Hematopoietic multipotent progenitor cell (in vitro differentiated cells): ENCODE measurements at regions not wholly inside any gene's neighbourhood (a gene's known extent, or its start where the extent isn't known, plus 50 kb on each side); places are given as distances from the start of the nearest gene placed in this dataset.

Experiments used
- DNase-seq, 3 donors: peaks; one replicate each; pipeline ENCODE4 v3.0.0-alpha.2; 2011 to 2015; ENCODE audit warnings: low read depth in 2 of 3, low spot score in 2 of 3

GRCh38 chr14:87187786-87188185 lies 805.2 kb downstream of the GALC start:
- DNase-seq, result no peak

DNA sequence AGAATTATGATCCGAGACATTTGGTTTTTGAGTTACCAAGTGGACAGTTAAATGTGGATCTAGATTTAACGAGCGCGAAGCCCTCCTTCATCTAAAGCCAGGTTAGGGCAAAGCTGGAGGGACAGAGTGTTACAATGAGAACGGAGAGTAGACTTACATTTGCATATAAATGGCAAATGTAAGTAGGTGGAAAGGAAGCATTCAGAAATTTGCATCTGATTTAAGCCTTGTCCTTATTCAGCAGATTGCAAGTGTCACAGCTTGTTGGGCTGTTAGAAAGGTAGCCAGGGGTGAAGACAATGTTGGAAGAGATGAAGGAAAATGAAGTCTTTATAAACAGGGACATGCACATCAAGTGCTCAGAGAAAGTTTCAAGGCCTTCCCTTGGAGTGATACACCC lies 806.2 kb downstream of the GALC start:
- no peak for DNase-seq

- no peak for DNase-seq
Observed at GRCh38 chr14:87185961-87186560, 806.9 kb downstream of the GALC start.

DNA sequence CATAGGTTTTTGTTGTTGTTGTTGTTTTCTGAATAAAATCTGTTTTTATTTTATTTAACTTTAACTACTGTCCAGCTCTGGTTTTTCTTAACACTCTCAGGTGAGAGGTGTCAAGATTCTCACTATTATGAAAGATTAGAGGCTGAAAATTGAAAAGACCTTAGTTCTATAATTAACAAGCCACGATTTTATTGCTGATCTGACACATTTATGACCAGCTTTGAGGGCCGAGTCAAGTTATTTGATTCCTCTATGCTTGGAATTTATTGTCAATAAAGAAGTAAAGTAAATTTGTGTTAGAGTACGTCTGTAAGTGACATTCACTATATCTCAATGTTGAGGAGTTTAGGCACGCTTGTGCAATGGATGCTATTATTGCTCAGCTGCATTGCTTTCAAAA lies 808.8 kb downstream of the GALC start:
- DNase-seq, result no peak

GRCh38 chr14:87181288-87181687 lies 811.7 kb downstream of the GALC start:
- no peak for DNase-seq

- no peak for DNase-seq
Observed at GRCh38 chr14:87179936-87180335, 813.0 kb downstream of the GALC start.

GRCh38 chr14:87178277-87178676 lies 814.7 kb downstream of the GALC start:
- DNase-seq, result no peak

DNA sequence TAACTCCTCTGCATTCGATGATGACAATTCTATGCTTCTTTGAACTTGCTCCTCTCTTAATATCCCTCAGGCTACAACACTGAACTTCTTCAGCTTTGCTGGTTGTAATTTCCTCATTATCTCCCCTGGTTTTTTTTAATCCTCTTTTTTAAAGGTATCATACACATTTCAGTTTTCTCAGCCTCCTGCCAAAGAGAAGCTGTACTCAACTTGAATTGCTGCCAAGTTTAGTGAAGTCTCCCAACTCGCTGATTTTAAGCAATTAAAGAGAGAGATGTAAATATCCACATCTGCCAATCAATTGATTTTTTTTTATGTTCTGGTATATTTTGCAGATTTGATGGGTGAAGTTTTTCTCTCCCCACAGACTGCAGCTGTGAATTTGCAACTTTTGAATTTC lies 817.8 kb downstream of the GALC start:
- DNase-seq, result no peak

GRCh38 chr14:87171141-87171540 lies 821.8 kb downstream of the GALC start:
- no peak for DNase-seq

GRCh38 chr14:87170179-87170578 lies 822.8 kb downstream of the GALC start:
- DNase-seq, result no peak

DNA sequence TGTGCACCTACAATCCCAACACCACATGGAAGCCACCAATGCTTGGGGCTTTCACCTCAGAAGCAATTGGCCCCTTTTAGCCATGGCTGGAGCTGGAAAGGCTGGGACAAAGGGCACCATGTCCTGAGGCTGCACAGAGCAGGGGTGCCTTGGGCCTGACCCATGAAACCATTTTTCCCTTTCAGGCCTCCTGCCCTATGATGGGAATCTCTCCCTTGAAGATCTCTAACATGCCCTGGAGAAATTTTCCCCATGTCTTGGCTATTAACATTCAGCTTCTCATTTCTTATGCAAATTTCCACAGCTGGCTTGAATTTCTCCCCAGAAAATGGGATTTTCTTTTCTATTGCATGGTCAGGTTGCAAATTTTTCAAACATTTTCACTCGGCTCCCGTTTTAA lies 823.6 kb downstream of the GALC start:
- DNase-seq, result no peak

- no peak for DNase-seq
Observed at GRCh38 chr14:87161502-87161901, 831.5 kb downstream of the GALC start.

DNA sequence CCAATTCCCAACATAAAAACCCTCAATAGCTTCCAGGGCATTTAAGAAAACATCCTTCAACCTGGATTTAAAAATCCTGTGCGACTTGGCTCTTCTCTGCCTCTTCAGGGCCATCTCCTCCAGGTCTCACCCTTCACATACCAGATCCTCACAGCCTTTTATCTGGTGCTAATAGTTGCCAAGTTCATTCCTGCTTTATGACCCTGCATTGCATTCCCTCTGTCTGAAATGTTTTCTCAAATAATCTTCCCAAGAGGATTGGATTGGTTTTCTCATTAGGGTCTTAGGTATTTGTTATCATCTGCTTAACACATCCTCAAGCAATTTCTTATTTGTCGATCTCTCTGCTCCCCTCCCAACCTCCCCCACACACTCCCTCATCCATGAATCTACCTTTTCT lies 832.0 kb downstream of the GALC start:
- no peak for DNase-seq

DNA sequence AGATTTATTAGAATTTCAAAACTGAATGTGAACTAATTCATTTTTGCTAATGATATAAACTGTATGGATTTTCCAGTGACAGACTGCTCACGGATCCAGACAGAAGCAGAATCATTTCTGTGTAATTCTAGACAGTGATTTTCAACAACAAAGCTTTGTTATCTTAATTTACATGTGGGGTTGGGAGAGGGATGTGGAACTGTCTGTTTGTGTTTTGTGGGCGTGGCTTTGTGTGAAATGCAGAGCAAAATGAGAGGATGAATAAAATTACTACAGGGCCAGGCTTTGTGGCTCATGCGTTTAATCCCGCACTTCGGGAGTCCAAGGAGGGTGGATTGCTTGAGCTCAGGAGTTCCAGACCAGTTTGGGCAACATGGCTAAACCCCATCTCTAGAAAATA lies 834.7 kb downstream of the GALC start:
- DNase-seq, result no peak

DNA sequence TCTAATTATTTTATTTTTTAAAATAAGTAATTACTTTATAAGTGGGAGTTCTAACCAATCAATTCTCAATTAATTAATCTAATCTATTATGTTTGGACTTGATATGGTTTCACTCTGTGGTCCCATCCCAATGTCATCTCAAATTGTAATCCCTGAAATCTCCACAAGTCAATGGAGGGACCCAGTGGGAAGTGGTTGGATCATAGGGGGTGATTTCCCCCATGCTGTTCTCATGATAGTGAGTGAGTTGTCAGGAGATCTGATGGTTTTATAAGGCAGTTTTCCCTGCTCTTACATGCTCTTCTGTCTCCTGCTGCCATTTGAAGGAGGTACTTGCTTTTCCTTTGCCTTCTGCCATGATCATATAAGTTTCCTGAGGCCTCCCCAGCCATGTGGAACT lies 836.1 kb downstream of the GALC start:
- no peak for DNase-seq

DNA sequence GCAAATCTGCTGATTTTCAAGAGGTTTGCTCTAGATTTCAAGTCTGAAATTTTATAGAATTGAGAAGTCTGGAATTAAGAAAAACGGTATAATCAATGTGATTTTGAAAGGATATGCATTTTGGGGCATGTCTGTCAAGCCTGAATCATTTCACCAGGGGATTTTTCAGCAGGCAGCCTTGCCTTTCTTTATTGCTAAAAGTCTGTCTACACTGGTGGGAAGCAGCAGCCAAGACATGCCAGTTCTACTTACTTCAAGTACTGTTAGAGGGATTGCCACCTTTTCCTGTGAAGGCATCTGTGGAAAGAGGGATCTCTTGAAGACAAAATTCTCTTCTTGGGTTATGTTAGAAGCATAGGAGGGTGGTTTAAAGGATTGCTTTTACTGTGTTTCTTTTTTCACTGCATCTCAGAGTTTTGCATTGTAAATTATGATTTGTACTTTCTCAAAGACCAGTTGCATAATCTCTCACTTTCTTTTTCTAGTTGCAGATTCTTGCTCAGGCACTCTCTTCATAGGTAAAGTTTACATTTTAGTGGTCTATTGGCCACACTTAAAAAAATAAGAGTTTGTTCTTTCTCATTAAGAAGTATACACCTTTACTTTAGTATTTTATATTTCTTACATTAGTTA lies 837.0 kb downstream of the GALC start:
- no peak for DNase-seq

DNA sequence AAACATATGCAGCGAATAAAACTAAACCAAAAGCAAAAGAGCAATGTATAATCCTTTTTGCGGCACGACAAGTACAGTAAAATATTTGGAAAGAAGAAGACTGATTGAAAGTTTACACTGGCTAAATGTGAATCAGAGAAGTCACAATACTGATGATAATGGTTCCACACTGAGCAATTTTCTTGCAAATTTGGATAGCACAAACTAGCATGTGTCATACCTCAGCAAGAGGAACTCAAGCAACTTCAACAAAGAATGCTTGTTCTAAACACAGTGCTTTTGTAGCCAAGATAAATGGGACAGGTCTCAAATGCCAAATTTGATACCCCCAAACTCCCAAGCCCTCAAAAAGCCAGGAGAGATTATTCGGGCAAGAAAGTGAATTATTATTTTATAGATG lies 839.1 kb downstream of the GALC start:
- no peak for DNase-seq

- no peak for DNase-seq
Observed at GRCh38 chr14:87153391-87153790, 839.6 kb downstream of the GALC start.

- no peak for DNase-seq
Observed at GRCh38 chr14:87152693-87153092, 840.3 kb downstream of the GALC start.

GRCh38 chr14:87149583-87150354 lies 843.2 kb downstream of the GALC start:
- no peak for DNase-seq

DNA sequence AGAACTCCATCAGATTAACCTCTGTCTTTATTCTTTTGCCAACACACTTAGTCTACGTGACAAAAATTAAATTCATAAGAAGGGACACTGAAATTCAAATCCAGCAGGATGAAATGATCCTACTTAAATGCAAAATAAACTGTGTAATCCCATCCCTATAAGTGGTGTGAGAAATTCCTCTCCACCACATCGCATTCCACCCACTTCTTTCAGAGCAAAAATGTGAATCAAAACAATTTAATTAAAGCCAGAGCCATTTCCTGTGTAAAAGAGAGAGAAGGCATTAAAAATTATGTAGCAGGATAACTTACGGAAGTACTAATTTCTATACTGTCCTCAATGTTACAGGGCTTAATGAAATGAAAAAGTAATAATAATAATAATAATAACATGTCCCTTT lies 844.3 kb downstream of the GALC start:
- no peak for DNase-seq

DNA sequence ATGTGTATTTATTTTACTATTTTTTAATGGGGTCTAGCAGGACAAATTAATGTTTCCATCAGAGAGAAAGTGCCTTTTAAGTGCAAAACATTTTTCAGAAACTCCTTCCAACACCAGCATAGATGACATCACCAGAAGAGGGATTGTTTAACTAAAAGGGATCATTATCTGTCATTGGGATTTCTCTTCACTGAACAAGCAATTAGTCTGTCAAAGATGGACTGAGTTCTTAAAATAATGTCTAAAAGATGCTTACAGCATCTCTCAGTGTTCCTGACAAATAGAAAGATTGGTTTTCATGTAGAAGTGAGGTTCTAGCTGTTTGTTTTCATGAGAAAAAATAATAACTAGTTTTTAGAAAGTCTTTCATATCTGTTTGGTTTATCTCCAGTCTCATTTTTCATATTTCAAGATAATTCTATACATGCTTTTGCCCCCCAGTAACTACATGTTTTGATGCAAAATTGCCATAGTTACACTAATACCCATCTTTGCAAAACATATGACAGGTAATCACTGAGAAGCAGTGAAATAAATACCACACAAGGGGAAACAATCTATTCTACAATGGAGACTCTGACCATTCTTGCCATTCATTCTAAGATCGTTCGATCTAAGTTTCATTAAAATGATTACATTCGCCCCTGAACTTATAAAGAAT lies 850.3 kb downstream of the GALC start:
- no peak for DNase-seq
